OCI-LY3 (cell line): ENCODE measurements at regions not wholly inside any gene's neighbourhood (a gene's known extent, or its start where the extent isn't known, plus 50 kb on each side); places are given as distances from the start of the nearest gene placed in this dataset.

ENCODE experiments used
- H2AFZ ChIP-seq: fragments of 200-600, 300-600 bp; shearing (Covaris generic); 2 replicates; pipeline ENCODE4 v1.6.0; 2014; ENCODE audit warnings: antibody characterized with exemption, low read depth, low read length
- H3K27ac ChIP-seq: fragments of 200-600, 300-600 bp; sonication (generic); 2 replicates; pipeline ENCODE4 v1.5.1; 2014; ENCODE audit warnings: mild to moderate bottlenecking, low read length, moderate library complexity, mixed read lengths
- H3K27me3 ChIP-seq: fragments of 200-600, 300-600 bp; sonication (generic); 2 replicates; pipeline ENCODE4 v1.6.1; 2014; ENCODE audit warnings: low read depth, low read length, mixed read lengths
- H3K36me3 ChIP-seq: fragments of 200-600, 300-600 bp; sonication (generic); replicated peaks from 2 replicates; pipeline ENCODE3; 2014; ENCODE audit warnings: low read depth, low read length, mixed read lengths
- H3K4me1 ChIP-seq: fragments of 300-600, 200-600 bp; sonication (generic); 2 replicates; pipeline ENCODE4 v1.6.1; 2014; ENCODE audit warnings: low read length, mixed read lengths
- H3K4me2 ChIP-seq: fragments of 200-600, 300-600 bp; sonication (generic); 2 replicates; pipeline ENCODE4 v1.6.1; 2014; ENCODE audit warnings: low read length, mixed read lengths
- H3K4me3 ChIP-seq: fragments of 300-600, 200-600 bp; sonication (generic); 2 replicates; pipeline ENCODE4 v1.5.1; 2014; ENCODE audit warnings: antibody characterized with exemption, mild to moderate bottlenecking, low read length, moderate library complexity
- H3K79me2 ChIP-seq: fragments of 300-600, 200-600 bp; shearing (Covaris generic); 2 replicates; pipeline ENCODE4 v1.6.1; 2014; ENCODE audit warnings: mild to moderate bottlenecking, low read length, mixed read lengths
- H3K9ac ChIP-seq: fragments of 300-600, 200-600 bp; shearing (Covaris generic); 2 replicates; pipeline ENCODE4 v1.6.0; 2014; ENCODE audit warnings: mild to moderate bottlenecking, low read length, moderate library complexity
- H3K9me3 ChIP-seq: fragments of 200-600, 300-600 bp; shearing (Covaris generic); 2 replicates; pipeline ENCODE4 v1.6.1; 2014; ENCODE audit warnings: low read length, mixed read lengths; ENCODE audit not compliant: insufficient read depth
- H4K20me1 ChIP-seq: fragments of 200-600, 300-600 bp; sonication (generic); 2 replicates; pipeline ENCODE4 v1.6.1; 2016; ENCODE audit warnings: low read length, mixed read lengths; ENCODE audit not compliant: insufficient read depth
- CTCF ChIP-seq: fragments of 200-600, 300-600 bp; sonication (generic); IDR thresholded peaks from 2 replicates; pipeline ENCODE4 v1.5.1; 2014; ENCODE audit warnings: antibody characterized with exemption, low read length, low read depth
- EZH2phosphoT487 ChIP-seq: fragments of 200-600 bp; shearing (Covaris generic); IDR thresholded peaks from 2 replicates; pipeline ENCODE4 v1.6.1; 2018; ENCODE audit warnings: antibody characterized with exemption, mixed run types, low read depth

- Histone ChIP-seq H3K9ac (no peak overlapping the region), H2AFZ (no peak overlapping the region), H3K27me3 (no peaks in the 10 kb centered on the region), H3K79me2 (no peaks in the 10 kb centered on the region), H4K20me1 (no peaks in the 10 kb centered on the region), H3K4me1 (peaks cover 7% of the 10 kb centered on the region), H3K4me2 (no peak overlapping the region), H3K4me3 (no peak overlapping the region), H3K9me3 (no peaks in the 10 kb centered on the region), H3K27ac (no peak overlapping the region), H3K36me3 (no peaks in the 10 kb centered on the region)
- TF ChIP-seq EZH2phosphoT487 (no peak), CTCF (no peak)
These were observed 168.1 kb downstream of the EFHB start for GRCh38 chr3:19765954-19766353.

- Histone ChIP-seq H4K20me1 (no peaks in the 10 kb centered on the region), H3K36me3 (no peaks in the 10 kb centered on the region), H3K4me3 (no peak overlapping the region), H3K4me2 (no peak overlapping the region), H3K4me1 (no peaks in the 10 kb centered on the region), H3K27me3 (no peaks in the 10 kb centered on the region), H3K27ac (no peak overlapping the region), H3K79me2 (no peaks in the 10 kb centered on the region), H2AFZ (no peak overlapping the region), H3K9ac (no peak overlapping the region), H3K9me3 (no peaks in the 10 kb centered on the region)
- TF ChIP-seq CTCF = no peak
- TF ChIP-seq EZH2phosphoT487 = no peak
These were observed 176.2 kb downstream of the EFHB start for GRCh38 chr3:19757773-19758172.

GRCh38 chr3:19749448-19750017 lies 184.5 kb downstream of the EFHB start:
- Histone ChIP-seq H3K27me3 (no peaks in the 10 kb centered on the region), H3K4me2 (no peak overlapping the region)

More at GRCh38 chr3:19749448-19750017, 184.5 kb downstream of the EFHB start:
- Histone ChIP-seq H3K36me3 (no peaks in the 10 kb centered on the region), H3K79me2 (no peaks in the 10 kb centered on the region), H3K27ac (no peak overlapping the region), H4K20me1 (no peaks in the 10 kb centered on the region), H3K4me3 (no peak overlapping the region), H3K9me3 (no peaks in the 10 kb centered on the region), H3K9ac (no peak overlapping the region), H2AFZ (no peak overlapping the region), H3K4me1 (no peaks in the 10 kb centered on the region)
- TF ChIP-seq CTCF (no peak), EZH2phosphoT487 (no peak)
